HG02588 (cell line): ENCODE measurements at regions not wholly inside any gene's neighbourhood (a gene's known extent, or its start where the extent isn't known, plus 50 kb on each side); places are given as distances from the start of the nearest gene placed in this dataset.
"Not testable (repeated sequence)": the region's sequence is repeated elsewhere in the genome, so short reads cannot be mapped to it uniquely, and the experiment has no call there.

Experiments used
- ATAC-seq: cut with Tn5 transposase; IDR thresholded peaks from one replicate; pipeline ENCODE4 v1.9.1; 2021; ENCODE audit warnings: mild to moderate bottlenecking, moderate library complexity; ENCODE audit not compliant: unreplicated experiment

GRCh38 chr18:59057493-59057795 lies 82.2 kb upstream of the SEC11C start:
- no peak for ATAC-seq

- no peak for ATAC-seq
Measured at GRCh38 chr18:59057969-59058368, 81.7 kb upstream of the SEC11C start.

GRCh38 chr18:59059140-59059539 lies 80.5 kb upstream of the SEC11C start:
- ATAC-seq, result no peak

DNA sequence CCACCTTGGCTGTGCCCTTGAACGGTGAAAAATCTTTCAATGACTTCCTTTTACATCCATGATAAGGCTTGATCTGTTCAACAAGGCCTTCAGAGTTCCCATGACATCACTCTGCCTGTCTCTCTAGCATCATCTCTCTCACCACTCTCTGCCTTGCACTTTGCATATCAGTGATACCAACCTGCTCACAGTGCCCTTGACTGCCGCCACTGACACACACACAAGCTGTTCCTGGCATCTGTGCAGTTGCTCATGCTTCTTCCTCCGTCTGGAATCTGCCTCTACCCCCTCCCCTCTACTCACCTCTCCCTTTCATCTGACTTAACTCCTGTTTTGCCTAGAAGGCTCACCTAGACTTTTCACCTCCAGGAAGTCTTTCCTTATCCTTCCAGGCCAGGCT lies 79.1 kb upstream of the SEC11C start:
- no peak for ATAC-seq

DNA sequence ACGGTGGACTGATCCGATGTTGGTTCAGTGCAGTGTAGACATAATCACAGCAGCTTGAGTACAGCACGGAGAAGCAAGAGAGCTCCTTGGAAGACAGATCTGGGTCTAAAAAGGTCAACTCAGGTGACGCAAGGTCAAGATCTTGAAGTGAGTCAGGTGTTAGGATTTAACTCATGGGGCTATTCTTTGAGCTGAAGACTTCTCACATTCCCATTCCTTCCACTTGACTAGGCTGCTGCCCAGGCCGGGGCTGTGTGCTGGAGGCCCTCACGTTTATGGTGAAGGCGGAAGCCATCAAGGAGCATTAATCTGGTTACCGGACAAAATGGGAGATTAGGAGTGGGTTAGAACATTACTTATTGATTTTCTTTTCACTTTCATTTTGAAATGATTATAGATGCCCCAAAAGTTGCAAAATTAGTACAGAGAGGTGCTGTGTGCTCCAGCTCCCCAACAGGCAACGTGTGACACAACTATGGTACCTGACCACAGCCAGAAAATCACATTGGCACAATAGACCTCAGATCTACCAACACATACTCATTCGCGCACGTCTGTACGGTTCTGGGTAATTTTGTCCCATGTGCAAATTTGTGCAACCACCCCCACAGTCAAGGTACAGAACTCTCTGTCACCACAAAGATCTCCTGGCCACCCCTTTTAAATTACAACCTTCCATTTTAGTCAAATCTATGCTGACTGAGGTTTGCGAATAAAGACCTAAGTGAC lies 77.6 kb upstream of the SEC11C start:
- ATAC-seq, result peak; percentile 41

- peak; percentile 57 for ATAC-seq
Measured at GRCh38 chr18:59062643-59063006, 77.1 kb upstream of the SEC11C start.

DNA sequence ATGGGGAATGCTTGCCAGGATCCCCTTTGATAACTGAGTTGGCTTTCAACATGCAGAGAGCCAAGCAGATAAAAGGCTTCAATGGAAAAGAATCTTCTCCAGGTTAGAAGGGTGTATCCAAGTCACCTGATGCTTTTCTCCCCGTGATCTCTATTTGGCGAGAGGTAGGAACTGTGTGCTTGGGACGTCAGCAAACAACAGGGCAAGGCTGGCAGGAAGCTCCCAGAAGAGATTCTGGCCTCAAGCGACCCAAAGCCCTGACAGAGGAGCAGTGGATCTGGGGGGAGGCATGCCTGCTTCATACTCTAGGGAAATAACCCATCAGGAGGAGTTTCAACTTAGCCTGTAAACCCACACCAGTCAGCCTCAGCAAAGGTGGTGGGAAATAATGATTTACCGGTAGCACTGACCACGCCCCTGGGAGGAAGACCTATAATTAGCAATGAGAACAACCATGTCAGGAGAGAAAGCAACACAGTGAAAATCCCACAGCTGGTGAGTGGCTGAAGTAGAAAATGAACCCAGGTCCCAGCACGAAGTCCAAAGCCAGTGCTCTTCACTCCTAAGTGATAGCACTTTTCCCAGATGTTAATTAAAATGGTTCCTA lies 76.3 kb upstream of the SEC11C start:
- no peak for ATAC-seq

GRCh38 chr18:59063912-59064311 lies 75.8 kb upstream of the SEC11C start:
- no peak for ATAC-seq

DNA sequence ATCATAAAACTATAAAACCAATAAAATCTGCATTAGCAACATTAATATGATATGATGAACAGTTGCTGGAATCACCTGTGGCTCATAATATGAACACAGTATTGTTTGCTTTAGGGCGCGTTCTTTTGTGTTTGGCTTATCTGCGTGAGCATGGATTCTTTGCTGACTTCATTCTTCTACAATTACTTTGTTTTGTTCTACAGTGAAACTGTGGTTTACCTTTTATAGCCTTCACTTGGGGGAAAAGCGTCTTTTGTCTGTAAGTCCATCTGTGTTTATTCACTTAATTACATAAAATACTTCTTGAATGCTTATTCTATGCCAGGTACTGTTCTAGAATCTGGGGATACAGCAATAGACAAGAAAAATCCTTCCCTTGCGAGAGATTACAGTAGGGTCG lies 74.0 kb upstream of the SEC11C start:
- ATAC-seq, result no peak

GRCh38 chr18:59067873-59068272 lies 71.8 kb upstream of the SEC11C start:
- ATAC-seq, result no peak

- ATAC-seq, result no peak
Measured at GRCh38 chr18:59068276-59069071, 71.2 kb upstream of the SEC11C start.

- ATAC-seq, result peak; percentile 79
Measured at GRCh38 chr18:59070181-59070912, 69.3 kb upstream of the SEC11C start.

- peak; percentile 58 for ATAC-seq
Measured at GRCh38 chr18:59072727-59073421, 66.8 kb upstream of the SEC11C start.

DNA sequence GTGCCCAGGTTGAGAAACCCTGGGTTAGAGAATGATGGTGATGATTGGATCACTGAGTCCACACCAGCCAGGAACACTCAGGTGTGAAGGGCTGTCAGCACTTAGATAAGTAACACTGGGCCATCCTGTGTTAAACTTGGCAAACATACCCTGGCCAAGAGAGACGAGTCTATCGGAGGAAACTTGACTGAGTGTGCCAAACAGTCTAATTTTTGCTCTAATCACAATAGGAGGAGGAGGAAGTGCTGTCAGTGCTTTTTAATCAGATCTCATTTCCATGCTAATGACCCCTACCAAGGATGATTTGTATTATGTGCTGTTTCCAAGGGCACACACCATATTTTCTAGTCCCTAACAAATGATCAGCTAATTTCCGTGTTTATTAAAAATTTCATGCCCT lies 63.8 kb upstream of the SEC11C start:
- ATAC-seq, result no peak

DNA sequence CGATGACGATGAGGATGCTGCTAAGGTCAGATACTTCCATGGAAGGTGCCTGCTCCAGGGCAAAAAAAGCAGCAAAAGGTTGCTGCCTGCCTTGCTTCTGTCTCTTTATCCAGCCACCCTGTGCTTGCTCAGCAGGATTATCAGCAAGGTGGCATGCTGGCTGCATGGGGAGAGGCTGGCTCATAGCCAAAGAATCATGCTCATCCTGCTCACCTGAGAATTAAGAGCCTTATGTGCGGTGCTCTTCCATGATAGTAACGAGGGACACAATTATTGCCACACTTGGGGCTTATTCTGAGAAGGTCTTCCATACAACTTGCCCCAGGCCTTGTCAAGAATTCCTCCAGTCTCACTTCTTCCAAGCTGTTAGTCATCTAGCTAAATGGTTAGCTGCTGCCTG lies 60.4 kb upstream of the SEC11C start:
- ATAC-seq, result no peak

DNA sequence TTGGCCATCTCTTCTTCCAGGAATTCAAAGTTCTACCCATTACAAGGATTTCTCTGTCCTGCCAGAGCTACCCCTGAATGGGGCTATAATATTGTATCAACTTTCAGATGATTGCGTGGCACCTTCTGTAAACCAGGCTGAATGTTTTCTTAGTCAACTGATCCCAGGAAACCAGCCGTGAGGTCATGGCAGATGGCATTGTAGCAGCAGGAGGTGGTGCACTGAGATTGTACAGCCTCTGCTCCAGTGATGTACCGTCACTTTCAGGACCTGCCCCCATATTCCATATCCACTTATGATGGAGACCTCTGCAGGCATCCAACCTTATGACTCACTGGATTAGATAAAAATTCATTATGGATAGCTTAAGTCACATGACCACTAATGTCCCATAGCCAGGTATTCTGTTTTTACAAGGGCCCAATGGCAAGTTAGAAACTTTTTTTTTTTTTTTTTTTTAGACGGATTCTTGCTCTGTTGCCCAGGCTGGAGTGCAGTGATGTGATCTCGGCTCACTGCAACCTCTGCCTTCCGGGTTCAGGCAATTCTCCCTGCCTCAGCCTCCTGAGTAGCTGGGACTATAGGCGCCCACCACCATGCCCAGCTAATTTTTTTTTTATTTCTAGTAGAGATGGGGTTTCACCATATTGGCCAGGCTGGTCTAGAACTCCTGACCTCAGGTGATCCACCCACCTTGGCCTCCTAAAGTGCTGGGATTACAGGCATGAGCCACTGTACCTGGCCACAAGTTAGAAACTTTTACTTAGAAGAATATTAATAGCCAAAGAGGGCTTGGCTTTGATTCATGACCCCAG lies 59.8 kb upstream of the SEC11C start:
- ATAC-seq, result not testable (repeated sequence)

GRCh38 chr18:59083136-59083818 lies 56.4 kb upstream of the SEC11C start:
- ATAC-seq, result no peak

DNA sequence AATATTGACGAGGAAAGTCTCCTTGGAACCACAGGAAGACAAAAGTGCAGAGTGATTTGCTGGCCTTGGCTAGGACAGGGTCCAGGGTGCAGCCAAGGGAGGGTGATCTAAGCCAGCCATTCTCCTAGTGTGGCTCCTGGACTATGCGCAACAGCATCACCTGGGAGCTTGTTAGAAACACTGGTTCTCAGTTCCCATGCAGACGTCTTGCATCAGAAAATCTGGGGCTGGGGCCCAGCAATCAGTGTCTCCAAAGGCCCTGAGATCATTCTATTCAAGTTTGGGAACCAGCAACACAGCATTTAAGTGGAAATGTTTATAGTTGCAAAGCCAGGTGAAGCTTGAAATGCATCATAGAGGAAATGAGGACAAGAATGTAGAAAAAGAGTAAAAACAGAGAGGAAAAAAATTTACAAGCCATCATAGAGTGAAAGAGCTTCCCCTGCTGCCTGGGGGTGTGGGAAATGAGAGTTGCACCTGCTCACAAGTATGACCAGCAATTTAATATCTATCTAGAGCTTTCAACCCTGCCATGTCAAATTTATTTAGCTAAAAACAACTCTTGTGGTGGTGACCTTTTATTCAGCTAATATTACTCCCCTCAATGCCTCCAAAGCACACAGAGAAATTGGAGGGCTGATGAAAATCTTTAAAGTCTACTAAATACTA lies 54.4 kb upstream of the SEC11C start:
- ATAC-seq, result no peak

- ATAC-seq, result no peak
Measured at GRCh38 chr18:59085797-59086196, 53.9 kb upstream of the SEC11C start.
